Brain microvascular endothelial cell (primary cell): ENCODE measurements at regions not wholly inside any gene's neighbourhood (a gene's known extent, or its start where the extent isn't known, plus 50 kb on each side); places are given as distances from the start of the nearest gene placed in this dataset.

Source experiments
- DNase-seq: peaks from one replicate; pipeline ENCODE4 v3.0.0-alpha.2; 2020
- H3K27ac ChIP-seq: fragments of 250-450 bp; sonication (Bioruptor Pico); 2 replicates; pipeline ENCODE4 v1.5.1; 2020; ENCODE audit warnings: mild to moderate bottlenecking, moderate library complexity
- H3K27me3 ChIP-seq: fragments of 250-450 bp; sonication (Bioruptor Pico); replicated peaks from 2 replicates; pipeline ENCODE4 v1.5.1; 2020; ENCODE audit warnings: mild to moderate bottlenecking
- H3K36me3 ChIP-seq: fragments of 250-450 bp; sonication (Bioruptor Pico); replicated peaks from 2 replicates; pipeline ENCODE4 v1.5.1; 2020; ENCODE audit warnings: mild to moderate bottlenecking
- H3K4me3 ChIP-seq: 2 replicates; pipeline ENCODE4 v1.5.1; 2011; ENCODE audit warnings: low read depth, mild to moderate bottlenecking, control low read depth, low read length, moderate library complexity
- in situ Hi-C: cut with HindIII; loops from 2 replicates; pipeline ENCODE4 v1.10.0; 2017; ENCODE audit warnings: low sequenced_read_pairs, low pct_ligation_motif_present
- TF ChIP-seq, protein P1 (sequence below): IDR thresholded peaks from 2 replicates; pipeline ENCODE4 v1.5.1; 2011; ENCODE audit warnings: low read depth, mild to moderate bottlenecking, moderate library complexity, low read length, control low read depth, inconsistent platforms; ENCODE audit errors: missing control alignments

DNA sequence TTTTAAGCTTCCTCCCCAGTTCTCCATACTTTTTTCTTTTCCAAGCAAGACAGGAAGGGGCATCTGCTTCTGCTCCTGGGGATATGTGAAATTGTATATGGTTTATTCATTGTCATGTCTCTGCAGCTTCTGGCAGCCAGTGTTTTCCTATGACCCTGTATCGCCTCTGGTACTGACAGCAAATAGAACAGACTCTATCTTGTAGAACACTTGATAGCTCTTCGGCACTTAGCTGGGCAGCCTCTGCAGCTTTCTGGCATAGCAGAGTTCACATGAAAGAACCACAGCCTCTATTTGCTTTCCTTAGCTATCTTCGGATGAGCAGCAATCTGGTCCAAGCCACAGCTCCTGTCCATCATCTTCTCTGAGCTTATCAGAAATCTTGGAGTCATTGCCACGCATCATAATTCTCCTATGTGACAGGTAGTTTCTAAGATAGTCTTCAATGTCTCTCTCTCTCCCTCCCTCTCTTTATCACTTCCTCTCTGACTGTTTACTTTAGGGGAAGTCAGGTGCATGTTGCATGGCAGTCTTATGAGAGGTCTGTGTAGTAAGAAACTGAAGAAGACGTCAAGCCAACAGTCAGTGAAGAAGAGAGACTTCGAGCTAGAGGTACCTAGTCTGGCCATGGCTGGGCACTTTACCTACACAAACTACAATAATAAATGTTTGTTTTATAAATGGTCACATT is 627.7 kb upstream of the CDH2 start:
- TF ChIP-seq, protein P1, sequence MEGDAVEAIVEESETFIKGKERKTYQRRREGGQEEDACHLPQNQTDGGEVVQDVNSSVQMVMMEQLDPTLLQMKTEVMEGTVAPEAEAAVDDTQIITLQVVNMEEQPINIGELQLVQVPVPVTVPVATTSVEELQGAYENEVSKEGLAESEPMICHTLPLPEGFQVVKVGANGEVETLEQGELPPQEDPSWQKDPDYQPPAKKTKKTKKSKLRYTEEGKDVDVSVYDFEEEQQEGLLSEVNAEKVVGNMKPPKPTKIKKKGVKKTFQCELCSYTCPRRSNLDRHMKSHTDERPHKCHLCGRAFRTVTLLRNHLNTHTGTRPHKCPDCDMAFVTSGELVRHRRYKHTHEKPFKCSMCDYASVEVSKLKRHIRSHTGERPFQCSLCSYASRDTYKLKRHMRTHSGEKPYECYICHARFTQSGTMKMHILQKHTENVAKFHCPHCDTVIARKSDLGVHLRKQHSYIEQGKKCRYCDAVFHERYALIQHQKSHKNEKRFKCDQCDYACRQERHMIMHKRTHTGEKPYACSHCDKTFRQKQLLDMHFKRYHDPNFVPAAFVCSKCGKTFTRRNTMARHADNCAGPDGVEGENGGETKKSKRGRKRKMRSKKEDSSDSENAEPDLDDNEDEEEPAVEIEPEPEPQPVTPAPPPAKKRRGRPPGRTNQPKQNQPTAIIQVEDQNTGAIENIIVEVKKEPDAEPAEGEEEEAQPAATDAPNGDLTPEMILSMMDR = no peak
- DNase-seq = no peak
- no peak overlapping the region for H3K27ac ChIP-seq
- in situ Hi-C loops = no loop called here
- no peaks in the 10 kb centered on the region for H3K27me3 ChIP-seq
- H3K36me3 ChIP-seq = no peaks in the 10 kb centered on the region
- H3K4me3 ChIP-seq = no peak overlapping the region

DNA sequence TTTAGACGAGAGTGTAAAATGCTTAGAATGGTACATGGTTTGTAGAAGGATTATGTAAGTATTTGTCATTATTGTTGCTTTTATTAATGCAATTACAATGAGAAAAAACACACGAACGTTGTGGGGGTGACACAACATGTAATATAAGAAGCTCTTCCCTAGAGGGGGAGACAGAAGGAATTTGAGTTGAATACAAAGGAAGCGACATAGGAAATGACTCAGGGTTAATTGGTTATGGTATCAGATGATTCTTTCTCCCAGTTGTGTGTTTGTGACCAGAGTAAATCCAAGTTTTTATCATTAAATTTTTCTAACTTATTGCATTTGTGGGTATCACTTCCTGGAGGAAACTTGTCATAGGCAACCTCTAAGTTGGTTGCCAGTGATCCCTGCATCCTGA is 625.6 kb upstream of the CDH2 start:
- DNase-seq = no peak
- H3K36me3 ChIP-seq = no peaks in the 10 kb centered on the region
- in situ Hi-C loops = no loop called here
- H3K27me3 ChIP-seq = no peaks in the 10 kb centered on the region
- H3K4me3 ChIP-seq = no peak overlapping the region
- no peak overlapping the region for H3K27ac ChIP-seq
- TF ChIP-seq, protein P1 = no peak

DNA sequence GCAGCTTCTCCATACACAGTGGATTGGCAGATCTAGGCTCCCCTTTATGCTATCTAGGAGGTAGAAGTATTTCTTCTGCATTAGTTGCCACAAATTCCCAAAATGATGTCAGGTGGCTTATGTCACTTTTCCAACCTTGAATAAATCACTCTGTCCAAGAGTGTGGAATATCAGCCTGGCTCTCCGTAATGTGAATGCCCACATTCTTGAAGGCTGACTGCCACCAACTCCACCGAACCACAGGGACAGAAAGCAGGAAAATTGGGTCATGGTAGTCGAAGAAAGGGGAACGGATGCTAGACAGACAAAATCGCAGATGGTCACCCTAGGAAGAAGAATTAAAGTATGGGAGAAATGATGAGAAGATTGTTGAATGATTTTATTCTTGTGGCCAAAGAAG is 624.9 kb upstream of the CDH2 start:
- H3K36me3 ChIP-seq = no peaks in the 10 kb centered on the region
- no peak overlapping the region for H3K4me3 ChIP-seq
- in situ Hi-C loops = no loop called here
- H3K27ac ChIP-seq = no peak overlapping the region
- no peak for DNase-seq
- no peaks in the 10 kb centered on the region for H3K27me3 ChIP-seq
- TF ChIP-seq, protein P1 = no peak

DNA sequence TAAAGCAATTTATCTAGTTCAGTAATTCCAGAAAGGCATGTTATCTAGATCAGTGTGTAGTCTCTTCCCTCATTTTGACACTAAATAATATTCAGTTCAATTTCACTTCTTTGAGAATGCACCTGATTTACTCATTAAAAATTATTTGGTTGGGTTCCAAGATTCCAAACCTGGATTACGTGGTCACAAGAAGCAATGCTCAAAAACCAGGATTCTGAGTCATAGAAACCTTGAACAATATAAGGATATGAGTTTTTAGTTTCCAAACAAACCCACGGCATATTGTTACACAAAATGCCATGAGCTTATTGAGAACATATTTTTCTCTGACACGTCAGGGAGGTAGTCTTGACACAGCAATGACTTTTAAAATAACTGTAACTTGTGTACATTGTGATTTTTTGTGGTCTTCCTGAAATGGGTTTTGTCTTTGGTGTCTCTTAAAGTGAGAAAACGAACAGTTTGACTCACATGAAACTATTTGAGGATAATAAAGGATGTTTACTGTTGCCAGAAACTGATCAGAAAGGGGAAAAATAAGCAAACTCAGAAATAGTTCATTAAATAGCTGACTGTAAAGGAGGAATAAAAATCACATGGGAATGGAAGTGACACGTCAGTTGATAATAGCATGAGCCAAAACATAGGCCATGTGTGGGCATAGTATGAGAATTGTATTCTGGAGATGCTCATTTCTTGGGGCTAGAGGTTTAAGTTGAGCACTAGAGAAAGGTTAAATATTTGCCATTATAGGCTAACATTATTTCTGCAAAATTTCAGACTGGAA is 617.7 kb upstream of the CDH2 start:
- no peak for DNase-seq
- in situ Hi-C loops = no loop called here

DNA sequence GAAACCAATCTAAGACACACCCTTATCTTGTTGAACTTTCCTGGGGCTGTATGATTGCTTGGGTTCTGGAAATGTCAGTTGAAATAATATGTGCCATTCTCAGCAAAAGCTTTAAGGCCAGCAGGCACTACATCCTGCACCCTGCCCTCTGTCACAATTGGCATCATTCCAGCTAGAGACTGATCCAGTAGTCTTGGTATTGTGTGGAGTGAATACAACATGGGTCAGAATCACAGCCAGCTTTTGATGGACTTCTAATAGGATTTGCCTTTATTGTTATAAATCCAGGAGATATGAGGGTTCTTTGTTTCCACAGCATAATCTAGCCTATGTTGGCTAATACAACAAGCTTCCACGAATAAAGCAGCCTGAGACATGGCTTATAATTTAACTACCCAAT is 617.0 kb upstream of the CDH2 start:
- no peak overlapping the region for H3K27ac ChIP-seq

More for the DNA sequence above, 617.7 kb upstream of the CDH2 start:
- Histone ChIP-seq H3K27me3 (no peaks in the 10 kb centered on the region), H3K36me3 (no peaks in the 10 kb centered on the region), H3K4me3 (no peak overlapping the region), H3K27ac (peak overlapping the region; percentile 59)
- TF ChIP-seq, protein P1 = no peak

More for the DNA sequence above, 617.0 kb upstream of the CDH2 start:
- DNase-seq = no peak
- Histone ChIP-seq H3K27me3 (no peaks in the 10 kb centered on the region), H3K36me3 (no peaks in the 10 kb centered on the region), H3K4me3 (no peak overlapping the region)
- in situ Hi-C loops = no loop called here
- TF ChIP-seq, protein P1 = no peak
